HFFc6 (cell line): ENCODE measurements at regions not wholly inside any gene's neighbourhood (a gene's known extent, or its start where the extent isn't known, plus 50 kb on each side); places are given as distances from the start of the nearest gene placed in this dataset.
"Not testable (repeated sequence)": the region's sequence is repeated elsewhere in the genome, so short reads cannot be mapped to it uniquely, and the experiment has no call there.

Source experiments
- DNase-seq: peaks from one replicate; pipeline ENCODE4 v3.0.0-alpha.2; 2018
- H3K27ac Mint-ChIP-seq: 2 replicates; pipeline ENCODE4 v1.8.0; 2020; ENCODE audit warnings: mild to moderate bottlenecking, mixed read lengths
- H3K27me3 Mint-ChIP-seq: 2 replicates; pipeline ENCODE4 v1.8.0; 2021; ENCODE audit warnings: mild to moderate bottlenecking, moderate library complexity, mixed read lengths; ENCODE audit not compliant: insufficient read depth
- H3K36me3 Mint-ChIP-seq: 2 replicates; pipeline ENCODE4 v1.8.0; 2021; ENCODE audit warnings: low read depth, mixed read lengths
- H3K4me1 Mint-ChIP-seq: 2 replicates; pipeline ENCODE4 v1.8.0; 2020; ENCODE audit warnings: low read depth, mixed read lengths
- H3K4me3 Mint-ChIP-seq: 2 replicates; pipeline ENCODE4 v1.8.0; 2020; ENCODE audit warnings: mild to moderate bottlenecking, moderate library complexity, mixed read lengths
- H3K9me3 Mint-ChIP-seq: 2 replicates; pipeline ENCODE4 v1.8.0; 2020; ENCODE audit warnings: mild to moderate bottlenecking, mixed read lengths
- TF ChIP-seq, protein P1 (sequence below): fragments of 200-600 bp; sonication (generic); IDR thresholded peaks from 2 replicates; pipeline ENCODE4 v1.5.0; 2021; ENCODE audit warnings: antibody characterized with exemption, mild to moderate bottlenecking

DNA sequence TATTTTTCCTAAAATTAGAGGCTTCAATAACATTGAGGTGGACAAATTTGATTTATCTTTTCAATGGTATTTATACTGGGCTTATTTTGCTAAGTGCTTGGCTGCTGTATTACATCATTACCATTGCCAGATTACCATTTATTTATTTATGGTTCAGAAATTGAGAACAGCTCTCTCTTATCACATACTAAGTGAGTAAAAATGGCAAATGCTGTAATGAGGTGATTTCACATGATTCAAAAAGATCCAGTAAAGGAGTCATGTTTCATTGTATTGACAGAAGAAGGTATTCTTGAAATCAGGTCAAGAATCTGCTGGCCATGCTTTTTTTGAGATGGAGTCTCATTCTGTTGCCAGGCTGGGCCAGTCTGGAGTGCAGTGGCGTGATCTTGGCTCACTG lies 322.6 kb downstream of the KIF20B start:
- Mint-ChIP-seq H3K4me3 (no peak overlapping the region), H3K9me3 (peaks cover 32% of the 10 kb centered on the region), H3K27me3 (no peaks in the 10 kb centered on the region), H3K36me3 (no peaks in the 10 kb centered on the region), H3K4me1 (no peaks in the 10 kb centered on the region), H3K27ac (no peak overlapping the region)
- TF ChIP-seq, protein P1, sequence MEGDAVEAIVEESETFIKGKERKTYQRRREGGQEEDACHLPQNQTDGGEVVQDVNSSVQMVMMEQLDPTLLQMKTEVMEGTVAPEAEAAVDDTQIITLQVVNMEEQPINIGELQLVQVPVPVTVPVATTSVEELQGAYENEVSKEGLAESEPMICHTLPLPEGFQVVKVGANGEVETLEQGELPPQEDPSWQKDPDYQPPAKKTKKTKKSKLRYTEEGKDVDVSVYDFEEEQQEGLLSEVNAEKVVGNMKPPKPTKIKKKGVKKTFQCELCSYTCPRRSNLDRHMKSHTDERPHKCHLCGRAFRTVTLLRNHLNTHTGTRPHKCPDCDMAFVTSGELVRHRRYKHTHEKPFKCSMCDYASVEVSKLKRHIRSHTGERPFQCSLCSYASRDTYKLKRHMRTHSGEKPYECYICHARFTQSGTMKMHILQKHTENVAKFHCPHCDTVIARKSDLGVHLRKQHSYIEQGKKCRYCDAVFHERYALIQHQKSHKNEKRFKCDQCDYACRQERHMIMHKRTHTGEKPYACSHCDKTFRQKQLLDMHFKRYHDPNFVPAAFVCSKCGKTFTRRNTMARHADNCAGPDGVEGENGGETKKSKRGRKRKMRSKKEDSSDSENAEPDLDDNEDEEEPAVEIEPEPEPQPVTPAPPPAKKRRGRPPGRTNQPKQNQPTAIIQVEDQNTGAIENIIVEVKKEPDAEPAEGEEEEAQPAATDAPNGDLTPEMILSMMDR: no peak
- DNase-seq: no peak

DNA sequence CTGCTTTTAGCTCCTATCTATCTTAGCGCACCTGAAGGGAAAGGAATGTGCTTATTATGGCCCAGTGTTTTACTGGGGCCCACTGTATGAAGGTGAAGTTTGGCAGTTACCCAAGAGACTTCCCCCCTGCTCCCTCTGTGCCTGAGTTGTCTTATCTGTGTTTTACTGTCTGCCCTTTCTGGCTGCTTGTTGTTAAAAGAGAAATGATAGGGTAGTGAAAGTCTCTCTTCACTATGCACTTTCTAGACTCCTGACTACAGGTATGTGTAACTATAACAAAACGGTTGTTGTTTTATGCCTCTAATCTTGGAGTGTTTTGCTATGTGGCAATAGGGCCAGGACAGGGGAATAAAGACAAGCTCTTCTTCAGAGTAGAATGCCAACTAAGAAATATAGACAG lies 326.9 kb downstream of the KIF20B start:
- H3K36me3 Mint-ChIP-seq: no peaks in the 10 kb centered on the region
- DNase-seq: no peak
- TF ChIP-seq, protein P1: no peak
- peaks cover 38% of the 10 kb centered on the region for H3K9me3 Mint-ChIP-seq
- no peak overlapping the region for H3K4me3 Mint-ChIP-seq
- no peak overlapping the region for H3K27ac Mint-ChIP-seq
- no peaks in the 10 kb centered on the region for H3K4me1 Mint-ChIP-seq
- H3K27me3 Mint-ChIP-seq: no peaks in the 10 kb centered on the region

DNA sequence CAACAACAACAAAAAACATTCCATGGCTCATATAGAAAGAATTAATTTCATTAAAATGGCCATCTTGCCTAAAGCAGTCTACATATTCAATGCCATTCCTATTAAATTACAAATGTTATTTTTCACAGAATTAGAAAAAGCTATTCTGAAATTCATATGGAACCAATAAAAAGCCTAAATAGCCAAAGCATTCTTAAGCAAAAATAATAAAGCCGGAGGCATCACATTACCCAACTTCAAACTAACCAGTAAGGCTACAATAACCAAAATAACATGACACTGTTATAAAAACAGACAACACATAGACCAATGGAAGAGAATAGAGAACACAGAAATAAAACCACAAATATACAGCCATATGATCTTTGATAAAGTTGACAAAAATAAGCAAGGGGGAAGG lies 330.4 kb downstream of the KIF20B start:
- Mint-ChIP-seq H3K27ac (no peak overlapping the region), H3K36me3 (no peaks in the 10 kb centered on the region), H3K27me3 (no peaks in the 10 kb centered on the region), H3K4me1 (no peaks in the 10 kb centered on the region), H3K9me3 (peaks cover 25% of the 10 kb centered on the region), H3K4me3 (no peak overlapping the region)
- TF ChIP-seq, protein P1: no peak
- DNase-seq: no peak

DNA sequence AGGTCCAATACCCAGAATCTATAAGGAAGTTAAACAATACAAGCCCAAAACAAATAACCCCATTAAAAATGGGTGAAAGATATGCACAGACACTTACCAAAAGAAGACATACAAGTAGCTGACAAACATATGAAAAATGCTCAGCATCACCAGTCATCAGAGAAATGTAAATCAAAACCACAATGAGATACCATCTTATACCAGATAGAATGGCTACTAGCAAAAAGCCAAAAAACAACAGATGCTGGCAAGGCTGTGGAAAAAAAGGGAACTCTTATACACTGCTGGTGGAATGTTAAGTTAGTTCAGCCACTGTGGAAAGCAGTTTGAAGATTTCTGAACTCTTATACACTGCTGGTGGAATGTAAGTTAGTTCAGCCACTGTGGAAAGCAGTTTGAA lies 331.1 kb downstream of the KIF20B start:
- TF ChIP-seq, protein P1: no peak
- Mint-ChIP-seq H3K27ac (no peak overlapping the region), H3K4me3 (no peak overlapping the region), H3K4me1 (no peaks in the 10 kb centered on the region), H3K9me3 (peaks cover 22% of the 10 kb centered on the region), H3K27me3 (no peaks in the 10 kb centered on the region), H3K36me3 (no peaks in the 10 kb centered on the region)
- no peak for DNase-seq

DNA sequence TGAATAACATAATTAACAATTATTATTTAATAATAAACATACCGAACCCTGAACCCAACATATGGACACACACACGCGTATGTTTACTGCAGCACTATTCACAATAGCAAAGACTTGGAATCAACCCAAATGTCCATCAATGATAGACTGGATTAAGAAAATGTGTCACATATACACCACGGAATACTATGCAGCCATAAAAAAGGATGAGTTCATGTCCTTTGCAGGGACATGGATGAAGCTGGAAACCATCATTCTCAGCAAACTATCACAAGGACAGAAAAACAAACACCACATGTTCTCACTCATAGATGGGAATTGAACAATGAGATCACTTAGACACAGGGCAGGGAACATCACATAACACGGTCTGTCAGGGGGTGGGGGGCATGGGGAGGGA lies 333.5 kb downstream of the KIF20B start:
- not testable (repeated sequence) for H3K4me1 Mint-ChIP-seq, H3K4me3 Mint-ChIP-seq, H3K27ac Mint-ChIP-seq

DNA sequence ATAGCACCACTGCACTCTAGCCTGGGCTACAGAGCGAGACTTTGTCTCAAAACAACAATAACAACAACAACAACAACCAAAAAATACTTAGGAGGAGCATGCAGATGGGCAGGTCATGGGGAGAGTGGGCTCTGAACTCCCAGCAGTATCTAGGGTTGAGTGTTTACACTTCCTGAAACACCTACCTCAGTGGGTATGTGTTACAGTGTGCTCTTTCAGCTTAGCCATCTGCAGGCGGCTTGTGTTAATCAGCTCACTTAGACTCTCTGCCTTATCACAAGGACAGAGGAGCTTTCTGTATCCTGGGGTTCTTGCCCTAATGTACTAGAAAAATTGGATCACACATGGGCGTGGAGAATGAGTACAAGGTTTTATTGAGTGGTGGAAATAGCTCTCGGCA lies 340.2 kb downstream of the KIF20B start:
- no peak overlapping the region for H3K27ac Mint-ChIP-seq
- no peaks in the 10 kb centered on the region for H3K36me3 Mint-ChIP-seq
- TF ChIP-seq, protein P1: no peak
- H3K27me3 Mint-ChIP-seq: no peaks in the 10 kb centered on the region; the same call in 1 of the 2 replicates
- H3K4me3 Mint-ChIP-seq: no peak overlapping the region
- no peak for DNase-seq
- H3K9me3 Mint-ChIP-seq: peaks cover 12% of the 10 kb centered on the region; the same call in 1 of the 2 replicates
- H3K4me1 Mint-ChIP-seq: no peaks in the 10 kb centered on the region

More for the DNA sequence above, 333.5 kb downstream of the KIF20B start:
- H3K27me3 Mint-ChIP-seq, H3K36me3 Mint-ChIP-seq, DNase-seq: not testable (repeated sequence)
- peaks cover 19% of the 10 kb centered on the region for H3K9me3 Mint-ChIP-seq
